ENCODE measurements at regions not wholly inside any gene's neighbourhood (a gene's known extent, or its start where the extent isn't known, plus 50 kb on each side); places are given as distances from the start of the nearest gene placed in this dataset.

GRCh38 chr7:41586931-41587640 lies 115.8 kb downstream of the INHBA start:
- TF ChIP-seq EP300 (IDR thresholded peaks at IDR 0.05), result no peak
- TF ChIP-seq, protein P1, sequence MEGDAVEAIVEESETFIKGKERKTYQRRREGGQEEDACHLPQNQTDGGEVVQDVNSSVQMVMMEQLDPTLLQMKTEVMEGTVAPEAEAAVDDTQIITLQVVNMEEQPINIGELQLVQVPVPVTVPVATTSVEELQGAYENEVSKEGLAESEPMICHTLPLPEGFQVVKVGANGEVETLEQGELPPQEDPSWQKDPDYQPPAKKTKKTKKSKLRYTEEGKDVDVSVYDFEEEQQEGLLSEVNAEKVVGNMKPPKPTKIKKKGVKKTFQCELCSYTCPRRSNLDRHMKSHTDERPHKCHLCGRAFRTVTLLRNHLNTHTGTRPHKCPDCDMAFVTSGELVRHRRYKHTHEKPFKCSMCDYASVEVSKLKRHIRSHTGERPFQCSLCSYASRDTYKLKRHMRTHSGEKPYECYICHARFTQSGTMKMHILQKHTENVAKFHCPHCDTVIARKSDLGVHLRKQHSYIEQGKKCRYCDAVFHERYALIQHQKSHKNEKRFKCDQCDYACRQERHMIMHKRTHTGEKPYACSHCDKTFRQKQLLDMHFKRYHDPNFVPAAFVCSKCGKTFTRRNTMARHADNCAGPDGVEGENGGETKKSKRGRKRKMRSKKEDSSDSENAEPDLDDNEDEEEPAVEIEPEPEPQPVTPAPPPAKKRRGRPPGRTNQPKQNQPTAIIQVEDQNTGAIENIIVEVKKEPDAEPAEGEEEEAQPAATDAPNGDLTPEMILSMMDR (IDR thresholded peaks at IDR 0.05), result no peak
